GM21717 (cell line): ENCODE measurements at regions not wholly inside any gene's neighbourhood (a gene's known extent, or its start where the extent isn't known, plus 50 kb on each side); places are given as distances from the start of the nearest gene placed in this dataset.
"Not testable (repeated sequence)": the region's sequence is repeated elsewhere in the genome, so short reads cannot be mapped to it uniquely, and the experiment has no call there.

Experiments
- ATAC-seq: cut with Tn5 transposase; IDR thresholded peaks from one replicate; pipeline ENCODE4 v1.9.1; 2021; ENCODE audit warnings: mild to moderate bottlenecking, moderate library complexity; ENCODE audit not compliant: unreplicated experiment

GRCh38 chr12:124373701-124374100 is 78.8 kb downstream of the RFLNA start:
- not testable (repeated sequence) for ATAC-seq

DNA sequence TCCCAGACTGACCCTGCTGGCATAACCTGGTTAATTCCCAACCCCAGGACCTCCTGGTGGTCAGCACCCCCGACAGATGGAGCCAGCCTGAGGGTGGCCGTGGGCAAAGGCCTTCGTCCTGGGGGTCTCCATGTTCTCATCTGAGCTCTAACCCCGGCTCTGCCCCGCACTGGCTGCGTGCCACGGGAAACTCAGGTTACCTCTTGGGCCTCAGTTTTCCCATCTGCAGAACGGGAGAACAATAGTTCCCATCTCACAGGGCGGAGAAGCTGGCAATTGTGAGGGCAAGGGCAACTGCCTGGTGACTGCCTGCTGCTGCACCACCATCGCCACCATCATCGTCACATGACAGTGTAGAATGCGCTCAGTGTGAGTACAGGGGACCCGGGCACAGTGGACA is 77.9 kb downstream of the RFLNA start:
- ATAC-seq = no peak

- ATAC-seq = no peak
Measured at GRCh38 chr12:124371970-124372555, 77.2 kb downstream of the RFLNA start.

- no peak for ATAC-seq
Measured at GRCh38 chr12:124371366-124371765, 76.5 kb downstream of the RFLNA start.

GRCh38 chr12:124370851-124371250 is 76.0 kb downstream of the RFLNA start:
- no peak for ATAC-seq

DNA sequence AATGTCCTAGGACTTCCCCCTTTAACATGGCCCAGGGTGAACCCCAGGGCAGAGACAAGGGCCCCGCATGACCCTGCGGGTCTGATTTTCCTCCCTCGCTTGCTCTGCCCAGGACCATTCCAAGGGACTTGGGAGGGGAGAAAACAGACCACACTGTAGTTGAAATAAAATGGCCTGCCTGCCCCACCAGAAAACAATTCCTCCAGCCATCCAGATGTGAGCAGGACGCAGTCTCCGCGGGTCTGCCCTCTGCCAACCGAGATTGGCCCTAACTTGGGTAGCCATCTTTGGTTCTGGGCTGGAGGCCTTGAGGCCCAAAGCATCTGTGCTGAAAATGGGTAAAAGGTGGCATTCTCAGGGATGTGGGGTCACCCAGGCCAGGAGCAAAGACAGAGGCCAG is 75.5 kb downstream of the RFLNA start:
- no peak for ATAC-seq

- ATAC-seq = no peak
Measured at GRCh38 chr12:124369827-124370378, 75.0 kb downstream of the RFLNA start.

DNA sequence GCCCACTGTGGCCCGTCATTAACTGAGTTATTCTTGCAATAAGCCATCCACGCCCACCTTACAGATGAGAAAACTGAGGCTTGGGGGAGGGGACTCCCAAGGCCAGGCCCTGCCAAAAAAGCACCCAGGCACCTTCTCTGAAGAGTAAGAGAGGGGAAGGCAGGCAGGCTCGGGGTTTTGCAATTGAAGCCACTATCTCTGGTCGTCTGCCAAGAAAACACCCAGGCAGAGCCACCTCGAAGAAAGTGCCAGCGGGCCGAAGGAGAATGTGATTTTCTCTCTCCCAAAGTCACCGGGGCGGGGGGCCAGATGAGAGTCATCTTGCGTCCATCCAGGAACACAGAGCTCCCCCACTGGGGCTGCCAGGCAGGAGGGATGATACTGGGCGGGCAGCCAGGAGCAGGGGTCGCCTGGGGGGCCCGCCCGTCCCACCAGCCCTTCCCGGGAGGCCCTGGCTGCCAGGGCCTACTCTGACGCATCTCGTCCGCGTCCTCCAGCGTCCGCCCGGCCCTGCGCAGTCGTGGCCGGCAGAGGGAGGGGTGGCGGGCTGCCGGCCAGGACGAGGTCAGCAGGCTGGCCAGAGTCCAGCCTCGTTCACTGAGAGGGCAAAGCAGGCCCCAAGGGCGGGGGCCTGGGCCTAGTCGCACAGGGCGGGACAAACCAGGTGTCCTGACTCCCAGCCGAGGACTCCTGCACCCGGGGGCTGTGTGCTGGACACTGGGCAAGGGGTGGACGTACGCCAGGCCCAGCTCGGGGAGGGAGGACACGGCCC is 74.3 kb downstream of the RFLNA start:
- ATAC-seq = no peak

DNA sequence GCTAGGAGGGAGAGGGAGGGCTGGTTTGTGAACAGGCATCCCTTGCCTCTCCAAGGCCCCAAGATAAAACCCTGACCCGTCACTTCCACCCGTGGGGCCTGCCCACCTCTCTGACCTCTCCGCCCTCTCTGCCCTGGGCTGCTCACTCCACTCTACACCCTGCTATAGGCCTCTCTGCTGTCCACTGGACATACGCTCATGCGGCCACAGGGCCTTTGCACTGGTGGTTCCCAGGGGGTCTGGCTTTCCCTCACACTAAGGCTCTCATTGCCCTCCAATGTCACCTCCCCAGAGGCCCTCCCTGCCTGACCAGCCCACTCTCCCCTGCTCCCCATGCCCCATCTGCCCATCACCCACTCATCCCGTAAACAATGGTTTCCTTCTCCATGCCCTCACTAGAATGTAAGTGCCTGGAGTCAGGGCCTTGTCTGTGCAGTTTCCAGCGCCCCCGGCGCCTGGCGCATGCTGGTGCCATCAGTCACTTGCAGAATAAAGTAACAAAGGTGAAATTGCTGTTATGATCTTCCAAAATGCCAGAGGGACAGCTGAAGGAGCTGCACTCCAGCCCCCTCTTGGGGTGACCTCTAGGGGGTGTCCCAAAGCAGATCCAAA is 73.6 kb downstream of the RFLNA start:
- ATAC-seq = no peak

DNA sequence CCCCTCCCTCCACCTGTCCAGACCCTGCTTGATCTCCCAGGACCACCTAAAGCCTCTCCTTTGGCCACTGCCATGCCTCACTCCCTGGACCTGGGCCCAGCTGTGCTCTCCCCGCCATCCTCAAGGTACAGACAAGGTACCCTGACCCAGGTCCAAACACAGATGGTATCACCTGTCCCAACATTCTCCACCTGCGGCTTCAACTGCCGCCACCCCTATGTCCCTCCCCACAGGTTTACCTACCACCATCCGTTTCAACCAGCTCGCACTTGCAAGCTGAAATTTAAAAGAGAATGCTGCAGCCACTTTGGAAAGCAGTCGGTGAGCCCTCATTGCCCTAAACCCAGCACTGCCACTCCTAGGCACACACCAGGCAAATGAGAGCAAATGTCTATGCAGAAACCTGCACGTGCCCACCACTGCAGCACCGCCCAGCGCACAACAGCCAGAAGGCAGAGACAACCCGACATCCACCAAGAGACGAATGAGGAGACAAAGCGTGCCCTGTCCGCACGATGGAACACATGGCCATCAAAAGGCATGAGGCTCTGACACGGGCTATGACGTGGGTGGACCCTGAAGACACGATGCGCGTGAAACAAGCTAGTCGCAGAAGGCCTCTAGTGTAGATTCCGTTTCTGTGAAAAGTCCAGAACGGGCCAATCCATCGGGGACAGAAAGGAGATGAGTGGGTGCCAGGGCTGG is 71.0 kb downstream of the RFLNA start:
- no peak for ATAC-seq
